Fibroblast of lung (primary cell): ENCODE measurements at regions not wholly inside any gene's neighbourhood (a gene's known extent, or its start where the extent isn't known, plus 50 kb on each side); places are given as distances from the start of the nearest gene placed in this dataset.

Source experiments
- CTCF ChIP-seq, 2 donors: IDR thresholded peaks in 1 of 2; conservative IDR thresholded peaks in 1 of 2; 1 replicate in 1 of 2; 2 replicates in 1 of 2; pipeline ENCODE4 v1.5.1; 2011 to 2012; ENCODE audit warnings: low read length in 2 of 2, control low read depth in 1 of 2, inconsistent platforms in 1 of 2, low read depth in 1 of 2, mild to moderate bottlenecking in 1 of 2
- EZH2 ChIP-seq: IDR thresholded peaks from 2 replicates; pipeline ENCODE4 v1.5.1; 2012; ENCODE audit warnings: low read length, control low read depth, mild to moderate bottlenecking; ENCODE audit errors: missing control alignments

GRCh38 chr22:47435204-47435487, 672.7 kb downstream of the TBC1D22A start:
- TF ChIP-seq CTCF (conservative IDR thresholded peaks at IDR 0.05 in 1 of 2, IDR thresholded peaks at IDR 0.05 in 1 of 2; ENCODE audit: low read depth in 1 of 2, low read length in 2 of 2) = no peak
- no peak for TF ChIP-seq EZH2
